ENCODE measurements at regions not wholly inside any gene's neighbourhood (a gene's known extent, or its start where the extent isn't known, plus 50 kb on each side); places are given as distances from the start of the nearest gene placed in this dataset.
"Not testable (repeated sequence)": the region's sequence is repeated elsewhere in the genome, so short reads cannot be mapped to it uniquely, and the experiment has no call there.

GRCh38 chr5:155116456-155117251, 103.1 kb downstream of the KIF4B start:
- DNase-seq, result no peak

GRCh38 chr5:155125551-155126095, 112.1 kb downstream of the KIF4B start:
- no peak for DNase-seq

- no peak for DNase-seq
Measured at GRCh38 chr5:155126573-155126972, 113.0 kb downstream of the KIF4B start.

GRCh38 chr5:155127552-155127951, 114.0 kb downstream of the KIF4B start:
- no peak for DNase-seq

- no peak for DNase-seq
Measured at GRCh38 chr5:155128786-155129512, 115.4 kb downstream of the KIF4B start.

GRCh38 chr5:155129513-155129880, 115.9 kb downstream of the KIF4B start:
- no peak for DNase-seq

- no peak for DNase-seq
Measured at GRCh38 chr5:155134130-155134529, 120.6 kb downstream of the KIF4B start.

GRCh38 chr5:155136216-155136850, 122.8 kb downstream of the KIF4B start:
- DNase-seq, result no peak

GRCh38 chr5:155137683-155138082, 124.1 kb downstream of the KIF4B start:
- DNase-seq, result no peak

GRCh38 chr5:155140646-155141045, 127.1 kb downstream of the KIF4B start:
- no peak for DNase-seq

- no peak for DNase-seq
Measured at GRCh38 chr5:155144956-155145355, 131.4 kb downstream of the KIF4B start.

GRCh38 chr5:155147222-155147621, 133.7 kb downstream of the KIF4B start:
- DNase-seq, result no peak

GRCh38 chr5:155148694-155149093, 135.1 kb downstream of the KIF4B start:
- DNase-seq, result no peak

- no peak for DNase-seq
Measured at GRCh38 chr5:155150012-155150411, 136.5 kb downstream of the KIF4B start.

GRCh38 chr5:155154973-155155372, 141.4 kb downstream of the KIF4B start:
- DNase-seq, result no peak

GRCh38 chr5:155163084-155163483, 149.5 kb downstream of the KIF4B start:
- DNase-seq, result not testable (repeated sequence)

- no peak for DNase-seq
Measured at GRCh38 chr5:155167736-155168135, 154.2 kb downstream of the KIF4B start.

GRCh38 chr5:155181542-155181941, 168.0 kb downstream of the KIF4B start:
- DNase-seq, result no peak

- DNase-seq, result no peak
Measured at GRCh38 chr5:155189476-155189875, 175.9 kb downstream of the KIF4B start.

- no peak for DNase-seq
Measured at GRCh38 chr5:155189981-155190380, 176.4 kb downstream of the KIF4B start.

- no peak for DNase-seq
Measured at GRCh38 chr5:155193029-155193428, 179.5 kb downstream of the KIF4B start.

GRCh38 chr5:155193483-155194107, 180.0 kb downstream of the KIF4B start:
- DNase-seq, result no peak

GRCh38 chr5:155200608-155201007, 187.1 kb downstream of the KIF4B start:
- no peak for DNase-seq
